CD4-positive, alpha-beta T cell treated with Interleukin-12 subunit alpha and Interleukin-12 subunit beta, for 1 hour (primary cell): ENCODE measurements at regions not wholly inside any gene's neighbourhood (a gene's known extent, or its start where the extent isn't known, plus 50 kb on each side); places are given as distances from the start of the nearest gene placed in this dataset.

Experiments used
- DNase-seq: peaks from one replicate; pipeline ENCODE4 v3.0.0-alpha.2; 2020

DNA sequence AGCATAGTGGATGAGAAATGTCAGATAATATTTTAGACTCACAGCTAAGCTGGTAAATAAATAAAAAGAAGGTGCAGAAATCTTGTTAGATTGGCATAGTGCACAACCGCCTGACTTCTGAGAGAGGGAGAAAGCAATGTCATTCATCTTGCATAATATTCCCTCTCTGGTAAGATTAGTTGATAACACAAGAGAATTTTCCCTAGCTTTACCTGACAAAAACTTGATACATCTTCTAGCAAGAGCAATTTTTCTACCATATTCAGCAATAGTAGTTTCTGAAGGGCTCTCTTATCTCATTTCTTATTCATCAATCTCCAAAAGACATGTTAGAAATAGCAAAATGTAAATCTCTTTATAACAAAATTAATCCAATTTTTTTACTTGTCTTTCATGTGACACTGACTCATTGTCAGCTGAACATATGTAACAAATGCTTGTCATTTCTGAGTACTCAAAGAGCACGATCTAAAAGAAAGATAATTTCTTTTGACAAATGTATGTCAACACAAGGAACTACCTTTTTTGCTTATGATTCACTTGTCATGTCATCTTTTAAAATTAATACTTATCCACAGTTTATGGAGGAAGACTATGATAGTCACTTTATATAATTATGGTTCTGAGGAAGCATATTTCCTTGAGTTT lies 240.0 kb downstream of the ARAP2 start:
- no peak for DNase-seq

DNA sequence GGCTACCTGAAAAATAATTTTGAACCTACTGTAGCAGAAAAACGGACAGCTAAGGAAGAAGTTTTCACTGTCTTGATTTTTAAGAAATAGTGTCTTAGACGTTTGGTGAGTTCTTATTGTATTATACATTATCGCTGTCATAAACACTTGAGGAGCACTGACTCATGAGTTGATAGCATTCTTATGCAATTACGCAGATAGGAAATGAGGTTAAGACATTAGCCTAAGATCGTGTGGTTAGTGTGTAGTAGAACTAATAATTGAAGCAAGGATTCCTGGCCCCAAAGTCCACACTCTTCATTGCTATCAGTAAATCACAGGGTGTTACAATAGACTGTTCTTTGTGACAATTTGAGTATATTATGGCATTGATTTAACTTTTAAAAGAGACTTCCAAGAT lies 238.1 kb downstream of the ARAP2 start:
- no peak for DNase-seq

GRCh38 chr4:36010397-36010929 lies 233.9 kb downstream of the ARAP2 start:
- DNase-seq = no peak

DNA sequence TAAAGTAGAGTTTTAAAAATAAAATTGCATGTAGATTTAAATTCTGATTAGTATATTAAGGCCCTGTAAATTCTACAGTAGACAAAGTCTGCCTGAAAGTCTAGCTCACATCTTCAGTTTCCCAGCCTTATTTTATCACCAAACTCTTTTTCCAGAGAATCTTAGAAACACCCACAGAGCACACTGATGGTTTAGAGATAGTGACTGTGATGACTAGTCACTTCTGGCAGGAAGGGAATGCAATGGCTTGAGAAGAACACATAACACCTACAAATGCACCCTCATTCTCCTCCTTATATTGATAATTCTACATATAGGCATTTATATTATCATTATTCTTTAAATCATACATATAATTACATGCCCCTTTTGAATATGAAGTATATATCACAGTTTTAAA lies 232.9 kb downstream of the ARAP2 start:
- no peak for DNase-seq

- no peak for DNase-seq
Measured at GRCh38 chr4:36012503-36012902, 231.8 kb downstream of the ARAP2 start.

GRCh38 chr4:36013206-36013605 lies 231.1 kb downstream of the ARAP2 start:
- no peak for DNase-seq
